NCI-H2081 treated with DMSO at 0.1 percent for 48 hours (cell line): ENCODE measurements at regions not wholly inside any gene's neighbourhood (a gene's known extent, or its start where the extent isn't known, plus 50 kb on each side); places are given as distances from the start of the nearest gene placed in this dataset.

Experiments used
- DNase-seq: peaks from one replicate; lab custom pipeline; 2025; lab: John Stamatoyannopoulos, UW

- no peak for DNase-seq
Measured at GRCh38 chr13:74794582-74794981, 660.4 kb upstream of the KLF12 start.

DNA sequence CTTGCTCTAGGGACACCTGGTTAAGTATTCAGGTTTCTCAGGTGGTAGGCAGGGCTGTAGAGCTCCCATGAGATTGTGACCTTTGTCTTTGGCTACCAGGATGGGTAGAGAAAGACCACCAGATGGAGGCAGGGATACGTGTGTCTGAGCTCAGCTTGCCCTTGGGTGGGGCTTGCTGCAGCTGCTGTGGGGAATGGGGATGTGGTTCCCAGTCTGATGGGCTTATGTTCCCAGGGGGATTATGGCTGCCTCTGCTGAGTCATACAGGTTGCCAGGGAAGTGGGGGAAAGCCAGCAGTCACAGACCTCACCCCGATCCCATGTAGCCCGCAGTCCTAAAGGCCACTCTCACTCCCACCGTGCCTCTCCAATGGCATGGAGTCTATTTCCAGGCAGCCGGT lies 659.9 kb upstream of the KLF12 start:
- no peak for DNase-seq

DNA sequence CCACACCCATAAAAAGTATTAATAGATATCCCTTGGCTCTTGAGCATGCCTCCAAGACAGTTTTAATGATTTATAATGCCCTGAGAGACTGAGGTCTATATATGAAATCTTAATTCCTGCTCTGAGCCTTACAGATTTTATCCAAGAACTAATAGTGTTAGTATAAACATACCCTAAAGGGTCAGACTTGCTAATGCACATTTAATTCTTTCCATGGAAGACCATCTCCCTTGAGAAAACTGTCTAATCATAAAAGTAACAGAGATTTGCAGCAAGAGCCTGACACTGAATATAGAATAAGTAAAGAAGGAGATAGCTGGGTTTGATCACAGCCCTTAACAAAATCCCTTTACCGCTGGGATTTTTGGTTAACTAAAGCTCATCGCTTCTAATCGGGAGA lies 650.8 kb upstream of the KLF12 start:
- no peak for DNase-seq

DNA sequence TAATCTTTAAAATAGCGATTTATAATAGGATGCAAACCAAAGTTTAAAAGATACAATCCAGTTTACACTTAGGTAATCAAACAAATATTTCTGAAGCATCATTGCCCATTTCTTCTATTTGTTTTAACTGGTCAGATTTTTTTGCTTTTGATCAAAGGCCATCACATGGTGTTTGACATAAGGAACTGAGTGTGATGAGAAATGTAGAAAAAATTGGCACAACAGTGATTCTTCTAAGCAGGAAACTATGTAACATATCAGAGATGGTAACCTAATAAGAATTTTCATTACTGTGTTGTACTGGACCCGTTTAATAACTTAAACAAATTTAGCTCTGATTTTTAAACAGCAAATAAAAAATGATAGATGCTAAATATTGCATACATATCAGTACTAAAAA lies 644.7 kb upstream of the KLF12 start:
- no peak for DNase-seq

DNA sequence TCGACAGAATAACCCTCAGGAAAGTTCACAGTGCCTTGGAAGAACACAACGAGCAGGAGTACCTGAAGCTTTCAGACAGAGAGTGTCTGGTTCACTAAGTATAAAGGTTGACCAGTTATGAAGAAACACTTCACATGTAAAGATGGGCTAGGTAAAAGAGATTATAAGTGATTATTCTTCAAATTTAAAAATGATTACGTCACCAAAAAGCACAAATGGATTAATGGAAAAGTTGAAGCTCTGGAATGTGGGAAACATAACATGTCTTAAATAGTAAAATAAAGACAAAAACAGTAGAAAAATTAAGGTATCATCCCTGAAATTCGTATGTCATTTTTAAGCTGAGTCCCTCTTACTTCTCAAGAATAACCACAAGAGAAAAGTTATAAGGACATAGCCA lies 643.9 kb upstream of the KLF12 start:
- no peak for DNase-seq

- DNase-seq: no peak
Measured at GRCh38 chr13:74774264-74774663, 640.1 kb upstream of the KLF12 start.

DNA sequence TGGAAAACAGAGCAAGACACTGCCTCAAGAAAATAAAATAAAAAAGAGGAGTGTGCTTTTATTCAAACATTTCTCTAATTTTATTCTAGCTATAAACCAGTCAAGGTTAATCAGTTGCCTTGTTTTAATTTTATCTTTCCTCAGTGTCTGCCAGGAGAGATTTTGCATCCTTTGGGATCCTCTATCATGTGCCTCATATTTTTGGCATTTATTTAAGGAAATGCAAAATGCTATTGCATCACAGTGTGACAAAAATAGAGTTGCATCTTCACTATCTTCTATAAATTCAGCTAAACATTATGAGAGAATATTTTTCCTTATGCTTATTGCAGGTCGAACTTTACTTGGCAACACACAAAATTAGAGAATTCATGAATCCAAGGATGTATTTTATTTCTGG lies 639.0 kb upstream of the KLF12 start:
- DNase-seq: no peak

GRCh38 chr13:74771964-74772363 lies 637.8 kb upstream of the KLF12 start:
- DNase-seq: no peak

GRCh38 chr13:74770361-74770760 lies 636.2 kb upstream of the KLF12 start:
- DNase-seq: no peak

GRCh38 chr13:74769333-74769732 lies 635.1 kb upstream of the KLF12 start:
- DNase-seq: no peak

GRCh38 chr13:74768521-74769085 lies 634.4 kb upstream of the KLF12 start:
- DNase-seq: no peak

- no peak for DNase-seq
Measured at GRCh38 chr13:74767050-74767449, 632.8 kb upstream of the KLF12 start.

DNA sequence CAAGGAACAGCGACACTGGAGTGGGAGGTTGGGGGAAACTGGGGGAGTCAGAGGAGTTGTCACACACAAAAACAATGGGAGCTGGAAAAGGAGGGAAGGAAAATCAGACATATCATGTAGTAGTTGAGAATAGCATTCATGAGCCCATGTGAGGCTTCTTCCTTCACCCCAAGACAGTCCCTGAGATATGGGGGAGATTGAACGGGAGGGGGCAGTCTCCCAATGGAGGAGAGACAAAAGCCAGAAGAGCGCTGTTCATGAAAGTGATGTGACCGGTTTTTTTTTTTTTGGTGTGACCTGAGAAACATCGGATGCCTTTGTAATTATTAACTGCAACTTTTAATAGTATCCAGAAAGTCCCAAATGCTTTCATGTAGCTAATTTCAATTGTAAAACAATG lies 631.8 kb upstream of the KLF12 start:
- no peak for DNase-seq

- DNase-seq: no peak
Measured at GRCh38 chr13:74761801-74762757, 627.9 kb upstream of the KLF12 start.

DNA sequence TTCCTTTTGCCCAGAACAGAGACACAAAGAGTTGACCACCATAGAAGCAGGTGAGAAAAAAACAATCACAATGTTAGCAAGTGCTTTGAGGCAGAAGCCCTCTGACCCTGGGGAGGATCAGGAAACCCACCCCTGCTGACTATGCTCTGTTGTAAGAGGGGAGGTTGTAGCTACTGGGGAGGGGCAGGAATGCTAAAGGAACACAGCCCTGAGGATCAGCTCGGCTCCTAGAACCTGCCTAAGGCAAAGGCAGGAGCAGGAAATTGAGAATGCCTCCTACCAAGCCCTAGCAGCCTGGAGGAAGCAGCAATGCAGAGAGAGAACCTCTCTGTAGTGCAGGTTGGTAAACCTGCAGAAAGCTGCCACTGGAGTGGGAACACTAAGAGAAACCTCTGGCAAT lies 624.0 kb upstream of the KLF12 start:
- DNase-seq: no peak

DNA sequence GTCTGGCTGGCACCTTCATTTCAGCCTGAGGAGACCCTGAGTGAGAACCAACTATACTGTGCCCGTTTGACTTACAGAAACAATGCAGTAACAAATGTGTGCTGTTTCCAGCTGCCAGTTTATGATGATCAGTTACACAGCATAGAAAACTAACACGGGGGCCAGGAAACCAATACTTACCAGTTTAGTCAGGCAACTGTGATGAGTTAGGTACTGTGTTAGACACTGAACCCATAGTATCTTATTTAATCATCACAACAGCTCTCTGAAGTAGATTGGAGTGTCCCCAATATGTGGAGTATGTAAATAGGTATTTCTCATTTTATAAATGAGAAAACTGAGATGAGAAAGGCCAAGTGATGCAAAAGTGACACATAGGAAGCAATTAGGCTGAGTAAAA lies 620.9 kb upstream of the KLF12 start:
- no peak for DNase-seq

GRCh38 chr13:74751739-74752138 lies 617.5 kb upstream of the KLF12 start:
- DNase-seq: no peak

DNA sequence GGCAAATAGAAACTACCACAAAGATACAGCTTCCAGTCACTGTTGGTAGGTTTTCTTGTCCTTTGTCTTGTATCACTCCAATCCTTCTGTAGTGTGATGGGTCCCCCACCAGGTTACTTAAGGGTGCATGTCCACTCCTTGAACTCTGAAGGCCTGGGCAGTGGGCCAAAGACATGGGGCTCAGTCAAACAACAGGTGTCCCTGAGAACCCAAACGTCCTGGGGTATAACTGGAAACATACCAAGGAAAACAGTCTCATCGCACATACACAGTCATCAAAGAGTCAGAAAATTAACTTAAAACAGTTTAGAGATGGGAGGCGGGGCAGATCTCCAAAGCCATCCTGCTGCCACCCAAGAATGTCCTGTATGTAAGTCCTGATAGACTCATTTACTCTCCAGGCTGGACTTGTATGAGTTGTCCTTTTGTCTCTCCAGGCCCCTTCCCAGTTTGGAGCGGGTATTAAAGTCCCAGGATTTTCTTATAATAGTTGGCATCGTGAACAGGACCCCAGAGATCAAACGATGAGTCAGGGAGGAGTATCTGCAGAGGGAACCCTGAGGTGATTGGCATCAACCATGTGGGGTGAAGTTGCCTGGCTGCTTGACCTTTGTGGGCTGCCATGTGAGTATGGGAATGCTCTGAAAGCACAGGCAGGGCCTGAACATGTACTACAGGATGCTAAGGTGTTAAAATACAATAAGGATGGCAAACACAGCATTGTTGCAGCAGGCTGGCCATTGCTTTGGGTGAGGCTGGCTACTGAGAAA lies 613.2 kb upstream of the KLF12 start:
- DNase-seq: no peak

GRCh38 chr13:74743992-74744391 lies 609.8 kb upstream of the KLF12 start:
- DNase-seq: no peak

GRCh38 chr13:74741732-74742131 lies 607.5 kb upstream of the KLF12 start:
- no peak for DNase-seq

DNA sequence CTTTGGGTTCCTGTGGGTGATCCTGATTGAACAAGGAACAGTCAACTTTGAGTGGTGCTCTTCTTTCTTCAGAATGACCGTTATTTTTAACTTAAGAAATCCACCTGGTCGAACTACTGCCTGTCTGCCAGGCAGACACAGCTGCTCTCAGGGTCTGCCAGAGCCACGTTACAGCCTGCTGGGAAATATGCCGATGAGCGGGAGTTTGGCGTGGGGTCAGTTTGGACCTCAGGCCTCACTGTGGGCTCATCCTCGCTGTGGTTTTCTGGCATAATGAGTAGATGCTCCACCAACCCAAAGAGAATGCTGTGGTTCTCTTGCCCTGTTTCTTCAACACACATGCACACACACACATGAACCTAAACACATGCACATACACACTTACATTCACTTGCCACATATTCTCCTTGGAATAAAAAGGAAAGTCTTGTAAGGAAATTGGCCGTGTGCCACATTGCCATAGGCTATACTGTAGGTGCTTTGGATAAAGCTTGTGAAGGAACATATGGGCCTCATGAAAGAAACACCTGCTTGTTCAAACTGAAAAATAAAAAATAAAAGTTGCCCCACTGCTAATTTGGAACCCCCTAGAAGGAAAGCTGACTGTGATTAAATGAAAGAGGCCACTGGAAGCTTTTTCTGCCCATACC lies 598.7 kb upstream of the KLF12 start:
- no peak for DNase-seq

DNA sequence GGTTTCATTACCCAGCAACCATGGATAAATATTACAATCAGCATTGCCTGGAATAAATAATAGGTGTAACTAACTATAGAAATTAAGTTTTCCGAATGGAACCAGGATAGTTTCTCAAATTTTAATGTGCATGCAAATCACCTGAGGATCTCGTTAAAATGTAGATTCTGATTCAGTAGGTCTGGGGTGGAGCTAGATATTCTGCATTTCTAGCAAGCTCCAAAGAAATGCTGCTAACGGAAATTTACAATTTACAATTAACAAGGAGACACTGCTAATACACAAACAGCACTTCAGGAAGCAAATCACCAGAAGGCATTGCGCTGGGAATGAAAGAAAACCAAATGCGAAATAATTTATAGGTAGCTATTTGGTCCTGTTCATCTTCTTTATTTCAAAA lies 597.5 kb upstream of the KLF12 start:
- no peak for DNase-seq
